PC-9 (cell line): ENCODE measurements at regions not wholly inside any gene's neighbourhood (a gene's known extent, or its start where the extent isn't known, plus 50 kb on each side); places are given as distances from the start of the nearest gene placed in this dataset.
"Not testable (repeated sequence)": the region's sequence is repeated elsewhere in the genome, so short reads cannot be mapped to it uniquely, and the experiment has no call there.

Experiments
- BruUV-seq: library from RNA; stranded (reverse); fragments of 400-500 nt; replicated peaks from 2 replicates; lab custom pipeline; 2021; lab: Mats Ljungman, UMichigan
- CTCF ChIA-PET: fragments of 300-600 bp; sonication (Branson Sonifier 250); formaldehyde crosslinking; loops from one replicate; lab custom pipeline; 2022; ENCODE audit warnings: antibody characterized with exemption; lab: Charles Lee
- POLR2A ChIA-PET: fragments of 300-600 bp; sonication (Branson Sonifier 250); formaldehyde crosslinking; loops from one replicate; lab custom pipeline; 2022; ENCODE audit warnings: antibody characterized with exemption; ENCODE audit not compliant: unreplicated experiment; lab: Charles Lee
- DNase-seq, 2 experiments: peaks; one replicate each; pipeline versions ENCODE4 v3.0.0 to v3.0.0-alpha.2; 2015 to 2022; ENCODE audit warnings: mixed read lengths in 1 of 2
- H2AFZ ChIP-seq: fragments of 200-600 bp; sonication (generic); 2 replicates; pipeline ENCODE4 v1.8.1; 2017; ENCODE audit warnings: antibody characterized with exemption
- H3F3A ChIP-seq: fragments of 200-600 bp; sonication (generic); 2 replicates; pipeline ENCODE4 v1.8.1; 2017; ENCODE audit warnings: antibody characterized with exemption, mild to moderate bottlenecking, low read depth; ENCODE audit not compliant: insufficient read depth
- H3K27ac ChIP-seq: fragments of 200-600 bp; sonication (generic); 2 replicates; pipeline ENCODE4 v1.6.1; 2016; ENCODE audit warnings: mixed run types
- H3K27me3 ChIP-seq: fragments of 200-600 bp; sonication (generic); 2 replicates; pipeline ENCODE4 v1.6.1; 2016; ENCODE audit warnings: low read depth, mixed run types; ENCODE audit not compliant: insufficient read depth
- H3K36me3 ChIP-seq: fragments of 200-600 bp; sonication (generic); 2 replicates; pipeline ENCODE4 v1.6.1; 2016; ENCODE audit warnings: low read depth, mixed run types
- H3K4me1 ChIP-seq: fragments of 200-600 bp; sonication (generic); replicated peaks from 2 replicates; pipeline ENCODE4 v1.6.1; 2016; ENCODE audit warnings: mixed run types; ENCODE audit not compliant: insufficient read depth
- H3K4me2 ChIP-seq: fragments of 200-600 bp; sonication (generic); 2 replicates; pipeline ENCODE4 v1.6.1; 2017; ENCODE audit warnings: mixed run types
- H3K4me3 ChIP-seq: fragments of 200-600 bp; sonication (generic); 2 replicates; pipeline ENCODE4 v1.6.1; 2016; ENCODE audit warnings: mixed run types
- H3K79me2 ChIP-seq: fragments of 200-600 bp; sonication (generic); 2 replicates; pipeline ENCODE4 v1.6.1; 2017; ENCODE audit warnings: low read depth, mixed run types
- H3K9me2 ChIP-seq: fragments of 200-600 bp; sonication (generic); 2 replicates; pipeline ENCODE4 v1.8.1; 2017; ENCODE audit warnings: mild to moderate bottlenecking; ENCODE audit not compliant: insufficient read depth
- H3K9me3 ChIP-seq: fragments of 200-600 bp; sonication (generic); 2 replicates; pipeline ENCODE4 v1.8.1; 2016; ENCODE audit warnings: low read depth; ENCODE audit not compliant: insufficient read depth
- H4K20me1 ChIP-seq: fragments of 200-600 bp; sonication (generic); 2 replicates; pipeline ENCODE4 v1.8.1; 2017; ENCODE audit not compliant: insufficient read depth
- EZH2 ChIP-seq: fragments of 200-600 bp; sonication (generic); IDR thresholded peaks from 2 replicates; pipeline ENCODE4 v1.8.0; 2017; ENCODE audit warnings: antibody characterized with exemption, low read depth
- intact Hi-C: fragments of 100-400 bp; cut with micrococcal nuclease; formaldehyde crosslinking; loops from one replicate; pipeline ENCODE4 v1.10.0; 2022; ENCODE audit not compliant: unreplicated experiment
- TF ChIP-seq, protein P1 (sequence below): fragments of 200-600 bp; sonication (generic); conservative IDR thresholded peaks from 2 replicates; pipeline ENCODE4 v1.6.1; 2017; ENCODE audit warnings: mixed run types, antibody characterized with exemption, mild to moderate bottlenecking, moderate library complexity

DNA sequence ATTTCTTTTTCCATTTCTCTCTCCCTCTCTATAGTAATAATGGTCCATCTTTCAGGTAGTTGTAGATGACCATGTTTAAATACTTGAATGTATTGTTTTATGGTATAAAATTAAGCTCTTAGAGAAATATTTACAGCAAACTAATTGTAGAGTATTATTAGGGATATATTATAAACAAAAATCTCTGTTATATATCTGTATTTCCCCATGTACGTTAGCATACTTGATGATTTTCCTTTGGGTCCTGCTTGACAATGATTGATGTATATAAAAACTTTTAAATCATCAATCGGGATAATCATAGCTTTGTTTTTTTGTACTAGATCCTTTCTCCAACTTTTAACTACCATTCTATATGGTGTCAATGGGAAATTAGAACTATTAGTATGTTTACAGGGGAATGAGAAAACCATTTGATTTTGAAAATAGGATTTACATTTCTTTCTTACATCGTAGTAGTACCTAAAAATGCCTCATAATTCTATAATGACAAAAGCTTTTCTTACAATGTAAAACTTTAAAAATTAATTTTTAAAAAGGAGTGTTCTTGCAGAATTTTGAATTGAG is 117.5 kb upstream of the CDK13 start:
- Histone ChIP-seq H3K27ac (no peak overlapping the region), H3K4me1 (no peaks in the 10 kb centered on the region; the same call in 1 of the 2 replicates), H3K4me3 (peak overlapping the region; percentile 25; the same call in 1 of the 2 replicates), H3K27me3 (peaks cover 12% of the 10 kb centered on the region), H3K9me3 (no peaks in the 10 kb centered on the region), H3K36me3 (no peaks in the 10 kb centered on the region), H2AFZ (no peak overlapping the region), H3K4me2 (peak overlapping the region; percentile 71), H3K79me2 (no peaks in the 10 kb centered on the region), H3F3A (no peaks in the 10 kb centered on the region), H4K20me1 (no peaks in the 10 kb centered on the region), H3K9me2 (no peaks in the 10 kb centered on the region)
- intact Hi-C loops = no loop called here
- no TSS peak for BruUV-seq
- DNase-seq = no peak
- ChIA-PET CTCF (interaction anchor here (0.5 kb wide), 1 partner anchor 189 kb away, joined by 4 read pairs; no protein-coding TSS in a partner anchor), POLR2A (no interaction called here)
- TF ChIP-seq, protein P1, sequence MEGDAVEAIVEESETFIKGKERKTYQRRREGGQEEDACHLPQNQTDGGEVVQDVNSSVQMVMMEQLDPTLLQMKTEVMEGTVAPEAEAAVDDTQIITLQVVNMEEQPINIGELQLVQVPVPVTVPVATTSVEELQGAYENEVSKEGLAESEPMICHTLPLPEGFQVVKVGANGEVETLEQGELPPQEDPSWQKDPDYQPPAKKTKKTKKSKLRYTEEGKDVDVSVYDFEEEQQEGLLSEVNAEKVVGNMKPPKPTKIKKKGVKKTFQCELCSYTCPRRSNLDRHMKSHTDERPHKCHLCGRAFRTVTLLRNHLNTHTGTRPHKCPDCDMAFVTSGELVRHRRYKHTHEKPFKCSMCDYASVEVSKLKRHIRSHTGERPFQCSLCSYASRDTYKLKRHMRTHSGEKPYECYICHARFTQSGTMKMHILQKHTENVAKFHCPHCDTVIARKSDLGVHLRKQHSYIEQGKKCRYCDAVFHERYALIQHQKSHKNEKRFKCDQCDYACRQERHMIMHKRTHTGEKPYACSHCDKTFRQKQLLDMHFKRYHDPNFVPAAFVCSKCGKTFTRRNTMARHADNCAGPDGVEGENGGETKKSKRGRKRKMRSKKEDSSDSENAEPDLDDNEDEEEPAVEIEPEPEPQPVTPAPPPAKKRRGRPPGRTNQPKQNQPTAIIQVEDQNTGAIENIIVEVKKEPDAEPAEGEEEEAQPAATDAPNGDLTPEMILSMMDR = no peak
- TF ChIP-seq EZH2 = 0 out of 2 replicates have a peak, but pooled peaks have one; percentile 52

DNA sequence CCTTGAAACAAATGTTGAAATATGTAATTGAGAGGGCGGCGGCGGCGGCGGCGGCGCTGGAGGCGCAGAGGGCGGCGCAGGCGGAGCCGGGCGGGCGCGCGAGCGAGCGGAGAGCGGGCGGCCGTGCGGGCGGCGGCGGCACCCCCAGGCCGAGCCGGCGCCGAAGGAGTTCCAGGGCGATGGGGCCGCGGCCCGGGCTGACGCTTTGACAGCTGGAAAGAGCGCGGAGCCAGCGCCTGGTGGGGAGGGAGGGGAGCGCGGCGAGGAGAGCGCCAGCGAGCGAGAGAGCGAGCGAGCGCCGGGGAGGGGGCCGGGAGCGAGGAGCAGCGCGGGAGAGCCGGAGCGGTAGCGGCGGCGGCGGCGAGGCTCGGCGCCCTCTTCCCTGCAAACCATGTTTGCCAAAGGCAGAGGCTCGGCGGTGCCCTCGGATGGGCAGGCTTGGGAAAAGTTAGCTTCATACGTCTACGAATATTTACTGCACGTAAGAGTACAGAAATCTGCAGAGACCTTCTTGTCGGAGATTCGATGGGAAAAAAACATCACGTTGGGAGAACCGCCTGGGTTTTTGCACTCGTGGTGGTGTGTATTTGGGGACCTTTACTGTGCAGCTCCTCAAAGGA is 116.8 kb upstream of the CDK13 start:
- Histone ChIP-seq H3K4me3 (peak overlapping the region; percentile 51), H3K4me2 (peak overlapping the region; percentile 71), H2AFZ (peak overlapping the region; percentile 68; the same call in 1 of the 2 replicates), H3K27me3 (peaks cover 12% of the 10 kb centered on the region)
- H3K36me3 ChIP-seq, BruUV-seq, H3K27ac ChIP-seq, H3K9me3 ChIP-seq, H3K4me1 ChIP-seq, intact Hi-C loops, H3K79me2 ChIP-seq, POLR2A ChIA-PET, H3K9me2 ChIP-seq, H3F3A ChIP-seq, H4K20me1 ChIP-seq: not testable (repeated sequence)
- CTCF ChIA-PET = interaction anchor here (0.5 to 0.6 kb wide), 2 partner anchors 188 to 254 kb away, joined by 3 to 4 read pairs; no protein-coding TSS in a partner anchor
- DNase-seq = peak; percentile 37 to 54

- H3K79me2 ChIP-seq, BruUV-seq, H3K4me3 ChIP-seq, H4K20me1 ChIP-seq, intact Hi-C loops, H2AFZ ChIP-seq, H3F3A ChIP-seq, H3K4me1 ChIP-seq, H3K27ac ChIP-seq, H3K9me2 ChIP-seq, H3K9me3 ChIP-seq, POLR2A ChIA-PET, H3K36me3 ChIP-seq, DNase-seq: not testable (repeated sequence)
- CTCF ChIA-PET = interaction anchor here (0.6 kb wide), 1 partner anchor 255 kb away, joined by 3 read pairs; no protein-coding TSS in a partner anchor
- Histone ChIP-seq H3K27me3 (peaks cover 12% of the 10 kb centered on the region), H3K4me2 (peak overlapping the region; percentile 71; the same call in 1 of the 2 replicates)
Measured at GRCh38 chr7:39833865-39834634, 116.0 kb upstream of the CDK13 start.

DNA sequence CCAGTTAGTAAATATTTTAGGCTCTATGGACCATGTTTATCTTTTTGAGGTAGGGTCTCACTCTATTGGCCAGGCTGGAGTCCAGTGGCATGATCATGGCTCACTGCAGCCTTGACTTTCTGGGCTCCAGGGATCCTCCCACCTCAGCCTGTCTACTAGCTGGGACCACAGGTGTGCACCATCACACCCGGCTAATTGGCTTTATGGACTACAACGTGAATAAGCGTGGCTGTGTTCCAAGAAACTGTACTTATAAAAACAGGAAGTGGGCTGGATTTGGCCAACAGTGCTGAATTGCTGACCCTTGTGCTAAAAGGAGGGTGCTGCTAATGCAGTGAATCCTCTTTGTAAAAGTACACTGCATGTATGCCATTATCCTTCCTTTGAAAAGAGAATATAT is 111.7 kb upstream of the CDK13 start:
- Histone ChIP-seq H3K9me2 (no peaks in the 10 kb centered on the region), H3K4me2 (no peak overlapping the region), H3K27me3 (no peaks in the 10 kb centered on the region), H4K20me1 (no peaks in the 10 kb centered on the region), H3K4me1 (peaks cover 6% of the 10 kb centered on the region; the same call in 1 of the 2 replicates), H2AFZ (no peak overlapping the region), H3K27ac (no peak overlapping the region), H3K9me3 (no peaks in the 10 kb centered on the region), H3F3A (no peaks in the 10 kb centered on the region), H3K36me3 (no peaks in the 10 kb centered on the region), H3K4me3 (no peak overlapping the region), H3K79me2 (no peaks in the 10 kb centered on the region)
- POLR2A ChIA-PET = no interaction called here
- BruUV-seq = no TSS peak
- CTCF ChIA-PET = interaction anchor here (0.6 kb wide), 1 partner anchor 272 kb away, joined by 5 read pairs; no protein-coding TSS in a partner anchor
- peak; percentile 26 to 41 for DNase-seq
- no peak for TF ChIP-seq EZH2
- TF ChIP-seq, protein P1 = no peak
- intact Hi-C loops = no loop called here
